Activated naive CD4-positive, alpha-beta T cell treated with anti-CD3 and anti-CD28 coated beads for 36 hours (primary cell): ENCODE measurements at regions not wholly inside any gene's neighbourhood (a gene's known extent, or its start where the extent isn't known, plus 50 kb on each side); places are given as distances from the start of the nearest gene placed in this dataset.

Experiments
- CTCF ChIA-PET: fragments of 350-600 bp; sonication (Branson Sonifier 250); formaldehyde crosslinking; loops from one replicate; lab custom pipeline; 2021; ENCODE audit warnings: antibody characterized with exemption; lab: Charles Lee
- DNase-seq: peaks from one replicate; pipeline ENCODE4 v3.0.0-alpha.2; 2020
- H3K27ac Mint-ChIP-seq: one replicate; pipeline ENCODE4 v1.8.0; 2021; ENCODE audit warnings: mild to moderate bottlenecking, mixed read lengths
- H3K27me3 Mint-ChIP-seq: one replicate; pipeline ENCODE4 v1.8.0; 2021; ENCODE audit warnings: low read depth, mixed read lengths
- H3K36me3 Mint-ChIP-seq: one replicate; pipeline ENCODE4 v1.8.0; 2021; ENCODE audit warnings: low read depth, mixed read lengths
- H3K4me1 Mint-ChIP-seq: one replicate; pipeline ENCODE4 v1.8.0; 2021; ENCODE audit warnings: low read depth, mixed read lengths
- H3K4me3 Mint-ChIP-seq: one replicate; pipeline ENCODE4 v1.8.0; 2021; ENCODE audit warnings: mild to moderate bottlenecking, moderate library complexity, mixed read lengths
- H3K9me3 Mint-ChIP-seq: one replicate; pipeline ENCODE4 v1.8.0; 2021; ENCODE audit warnings: mixed read lengths
- intact Hi-C: fragments of 100-400 bp; cut with micrococcal nuclease; formaldehyde crosslinking; loops from one replicate; pipeline ENCODE4 v1.15.1; 2023

GRCh38 chr2:148594216-148594615, 50.3 kb upstream of the EPC2 start:
- CTCF ChIA-PET = interaction anchor here (0.7 kb wide), 1 partner anchor 52 kb away, joined by 3 read pairs; no protein-coding TSS in a partner anchor
- DNase-seq = no peak
- no peaks in the 10 kb centered on the region for H3K36me3 Mint-ChIP-seq
- intact Hi-C loops = no loop called here
- H3K27me3 Mint-ChIP-seq = no peaks in the 10 kb centered on the region
- no peaks in the 10 kb centered on the region for H3K4me1 Mint-ChIP-seq
- no peak overlapping the region for H3K27ac Mint-ChIP-seq
- H3K9me3 Mint-ChIP-seq = no peaks in the 10 kb centered on the region
- no peak overlapping the region for H3K4me3 Mint-ChIP-seq
